Mononuclear cell (primary cell): ENCODE measurements at regions not wholly inside any gene's neighbourhood (a gene's known extent, or its start where the extent isn't known, plus 50 kb on each side); places are given as distances from the start of the nearest gene placed in this dataset.

Experiments
- H3K27me3 ChIP-seq: 2 replicates; pipeline ENCODE4 v1.6.0; 2011; ENCODE audit warnings: low read length, control low read depth; ENCODE audit not compliant: insufficient read depth
- H3K4me1 ChIP-seq: 2 replicates; pipeline ENCODE4 v1.5.1; 2011; ENCODE audit warnings: mild to moderate bottlenecking, low read length, control low read depth; ENCODE audit not compliant: insufficient read depth
- H3K4me3 ChIP-seq: 2 replicates; pipeline ENCODE4 v1.5.1; 2011; ENCODE audit warnings: mild to moderate bottlenecking, low read length, moderate library complexity
- H3K9me3 ChIP-seq: 2 replicates; pipeline ENCODE4 v1.5.1; 2011; ENCODE audit warnings: low read depth, mild to moderate bottlenecking, control low read depth, low read length

GRCh38 chr16:73311857-73312723 is 264.2 kb upstream of the ZFHX3 start:
- Histone ChIP-seq H3K9me3 (no peaks in the 10 kb centered on the region), H3K4me3 (no peak overlapping the region), H3K4me1 (no peaks in the 10 kb centered on the region)

GRCh38 chr16:73308771-73309170 is 260.8 kb upstream of the ZFHX3 start:
- Histone ChIP-seq H3K4me3 (no peak overlapping the region), H3K27me3 (no peaks in the 10 kb centered on the region), H3K9me3 (no peaks in the 10 kb centered on the region), H3K4me1 (no peaks in the 10 kb centered on the region)

More at GRCh38 chr16:73311857-73312723, 264.2 kb upstream of the ZFHX3 start:
- no peaks in the 10 kb centered on the region for H3K27me3 ChIP-seq

- no peaks in the 10 kb centered on the region for H3K9me3 ChIP-seq
- no peaks in the 10 kb centered on the region for H3K4me1 ChIP-seq
- H3K27me3 ChIP-seq: no peaks in the 10 kb centered on the region
- no peak overlapping the region for H3K4me3 ChIP-seq
These were observed 259.0 kb upstream of the ZFHX3 start for GRCh38 chr16:73306901-73307413.

- no peaks in the 10 kb centered on the region for H3K9me3 ChIP-seq
- no peak overlapping the region for H3K4me3 ChIP-seq
- H3K4me1 ChIP-seq: no peaks in the 10 kb centered on the region
- H3K27me3 ChIP-seq: no peaks in the 10 kb centered on the region
These were observed 256.3 kb upstream of the ZFHX3 start for GRCh38 chr16:73304008-73304774.

GRCh38 chr16:73302942-73303341 is 255.0 kb upstream of the ZFHX3 start:
- no peaks in the 10 kb centered on the region for H3K9me3 ChIP-seq
- H3K27me3 ChIP-seq: no peaks in the 10 kb centered on the region
- no peaks in the 10 kb centered on the region for H3K4me1 ChIP-seq
- no peak overlapping the region for H3K4me3 ChIP-seq

GRCh38 chr16:73301984-73302383 is 254.1 kb upstream of the ZFHX3 start:
- Histone ChIP-seq H3K4me1 (no peaks in the 10 kb centered on the region), H3K4me3 (no peak overlapping the region), H3K27me3 (no peaks in the 10 kb centered on the region), H3K9me3 (no peaks in the 10 kb centered on the region)

- H3K4me1 ChIP-seq: no peaks in the 10 kb centered on the region
- no peak overlapping the region for H3K4me3 ChIP-seq
- H3K9me3 ChIP-seq: no peaks in the 10 kb centered on the region
- no peaks in the 10 kb centered on the region for H3K27me3 ChIP-seq
These were observed 251.4 kb upstream of the ZFHX3 start for GRCh38 chr16:73299346-73299745.

- Histone ChIP-seq H3K27me3 (no peaks in the 10 kb centered on the region), H3K9me3 (no peaks in the 10 kb centered on the region), H3K4me3 (no peak overlapping the region), H3K4me1 (no peaks in the 10 kb centered on the region)
These were observed 250.6 kb upstream of the ZFHX3 start for GRCh38 chr16:73298562-73298961.

GRCh38 chr16:73290258-73290657 is 242.3 kb upstream of the ZFHX3 start:
- no peaks in the 10 kb centered on the region for H3K9me3 ChIP-seq
- no peak overlapping the region for H3K4me3 ChIP-seq
- H3K4me1 ChIP-seq: no peaks in the 10 kb centered on the region
- H3K27me3 ChIP-seq: no peaks in the 10 kb centered on the region

- no peak overlapping the region for H3K4me3 ChIP-seq
These were observed 241.3 kb upstream of the ZFHX3 start for GRCh38 chr16:73289232-73289631.

GRCh38 chr16:73288520-73288919 is 240.6 kb upstream of the ZFHX3 start:
- Histone ChIP-seq H3K27me3 (no peaks in the 10 kb centered on the region), H3K4me3 (no peak overlapping the region), H3K4me1 (no peaks in the 10 kb centered on the region), H3K9me3 (no peaks in the 10 kb centered on the region)

More at GRCh38 chr16:73289232-73289631, 241.3 kb upstream of the ZFHX3 start:
- no peaks in the 10 kb centered on the region for H3K27me3 ChIP-seq
- no peaks in the 10 kb centered on the region for H3K9me3 ChIP-seq
- no peaks in the 10 kb centered on the region for H3K4me1 ChIP-seq

GRCh38 chr16:73287859-73288405 is 240.0 kb upstream of the ZFHX3 start:
- H3K9me3 ChIP-seq: no peaks in the 10 kb centered on the region
- no peak overlapping the region for H3K4me3 ChIP-seq
- H3K27me3 ChIP-seq: no peaks in the 10 kb centered on the region
- H3K4me1 ChIP-seq: no peaks in the 10 kb centered on the region

GRCh38 chr16:73286346-73287267 is 238.7 kb upstream of the ZFHX3 start:
- Histone ChIP-seq H3K27me3 (no peaks in the 10 kb centered on the region), H3K4me3 (no peak overlapping the region), H3K4me1 (no peaks in the 10 kb centered on the region), H3K9me3 (no peaks in the 10 kb centered on the region)

- no peak overlapping the region for H3K4me3 ChIP-seq
- no peaks in the 10 kb centered on the region for H3K27me3 ChIP-seq
- H3K4me1 ChIP-seq: no peaks in the 10 kb centered on the region
- H3K9me3 ChIP-seq: no peaks in the 10 kb centered on the region
These were observed 237.7 kb upstream of the ZFHX3 start for GRCh38 chr16:73285436-73286201.
